GM12878 (cell line): ENCODE measurements at regions not wholly inside any gene's neighbourhood (a gene's known extent, or its start where the extent isn't known, plus 50 kb on each side); places are given as distances from the start of the nearest gene placed in this dataset.

Source experiments
- ATAC-seq: fragments of 200-7000 bp; cut with Tn5 transposase; 3 replicates; pipeline ENCODE4 v1.9.1; 2020; ENCODE audit warnings: mild to moderate bottlenecking, moderate library complexity
- BruUV-seq: library from RNA; stranded (reverse); fragments of 400-500 nt; replicated peaks from 2 replicates; lab custom pipeline; 2021; lab: Mats Ljungman, UMichigan
- CTCF ChIA-PET: fragments of 300-600 bp; sonication (Branson Sonifier 250); formaldehyde crosslinking; extraction: SDS; loops from one replicate; lab custom pipeline; 2021; ENCODE audit warnings: inconsistent platforms; lab: Yijun Ruan, JAX
- POLR2A ChIA-PET: fragments of 350-600 bp; formaldehyde crosslinking; extraction: SDS; loops from one replicate; lab custom pipeline; 2021; ENCODE audit warnings: inconsistent platforms; lab: Charles Lee
- RAD21 ChIA-PET: fragments of 300-600 bp; sonication (Branson Sonifier 250); formaldehyde crosslinking; loops from one replicate; lab custom pipeline; 2023; ENCODE audit warnings: antibody characterized with exemption; ENCODE audit not compliant: unreplicated experiment; lab: Charles Lee
- SMC1A ChIA-PET: fragments of 300-600 bp; sonication (Branson Sonifier 250); formaldehyde crosslinking; loops from one replicate; lab custom pipeline; 2023; ENCODE audit not compliant: unreplicated experiment, uncharacterized antibody; lab: Charles Lee
- DNase-seq: peaks from one replicate; pipeline ENCODE4 v3.0.0-alpha.2; 2011; ENCODE audit warnings: low read depth, low spot score
- FAIRE-seq: peaks from 3 replicates; lab custom pipeline; 2011; peaks lifted over from hg19 to GRCh38; lab: Jason Lieb, UNC
- H2AFZ ChIP-seq: 2 replicates; pipeline ENCODE4 v1.6.0; 2011; ENCODE audit warnings: low read depth, low read length, control low read depth; ENCODE audit not compliant: control insufficient read depth
- H3K27ac ChIP-seq: 2 replicates; pipeline ENCODE4 v1.5.1; 2011; ENCODE audit warnings: control low read depth; ENCODE audit not compliant: control insufficient read depth, insufficient read depth
- H3K27me3 ChIP-seq, 2 experiments: replicated peaks in 1 of 2; 2 replicates each; pipeline versions ENCODE4 v1.6.0 to v1.6.1; 2011; ENCODE audit warnings: low read length in 1 of 2; ENCODE audit not compliant: control insufficient read depth in 2 of 2, insufficient read depth in 2 of 2
- H3K36me3 ChIP-seq, 2 experiments: 2 replicates each; pipeline ENCODE4 v1.5.1; 2011; ENCODE audit warnings: low read length in 1 of 2; ENCODE audit not compliant: control insufficient read depth in 2 of 2, insufficient read depth in 2 of 2
- H3K4me1 ChIP-seq: 2 replicates; pipeline ENCODE4 v1.6.1; 2011; ENCODE audit warnings: mild to moderate bottlenecking, low read length, moderate library complexity, mixed read lengths; ENCODE audit not compliant: control insufficient read depth, insufficient read depth
- H3K4me2 ChIP-seq: 2 replicates; pipeline ENCODE4 v1.6.0; 2011; ENCODE audit warnings: control low read depth; ENCODE audit not compliant: control insufficient read depth, insufficient read depth
- H3K4me3 ChIP-seq: fragments of 200-600 bp; sonication (generic); 2 replicates; pipeline ENCODE4 v1.5.1; 2016
- H3K79me2 ChIP-seq: 2 replicates; pipeline ENCODE4 v1.6.0; 2011; ENCODE audit warnings: low read length; ENCODE audit not compliant: control insufficient read depth, insufficient read depth
- H3K9ac ChIP-seq: 2 replicates; pipeline ENCODE4 v1.8.0; 2011; ENCODE audit warnings: low read length, control low read depth, mixed read lengths; ENCODE audit not compliant: control insufficient read depth, insufficient read depth
- H3K9me3 ChIP-seq: replicated peaks from 3 replicates; pipeline ENCODE4 v1.5.1; 2011; ENCODE audit warnings: mild to moderate bottlenecking, low read length; ENCODE audit not compliant: control insufficient read depth, insufficient read depth
- H4K20me1 ChIP-seq: 2 replicates; pipeline ENCODE4 v1.6.0; 2011; ENCODE audit not compliant: control insufficient read depth, insufficient read depth
- BHLHE40 ChIP-seq, 2 experiments: fragments of 450-650 bp in 1 of 2; IDR thresholded peaks; 2 replicates each; pipeline ENCODE4 v1.6.1; 2011 to 2017; ENCODE audit warnings: low read depth in 2 of 2, borderline replicate concordance in 1 of 2, improper control_type of control experiment in 1 of 2, low read length in 1 of 2, mild to moderate bottlenecking in 1 of 2
- CREM ChIP-seq: IDR thresholded peaks from 2 replicates; pipeline ENCODE4 v1.6.1; 2014; ENCODE audit warnings: antibody characterized with exemption, low read depth
- CTCF ChIP-seq, 3 experiments: IDR thresholded peaks in 2 of 3; conservative IDR thresholded peaks in 1 of 3; 2 replicates each; pipeline ENCODE4 v1.5.1; 2011; ENCODE audit warnings: low read depth in 3 of 3, low read length in 3 of 3, mild to moderate bottlenecking in 3 of 3, control low read depth in 2 of 3, moderate library complexity in 2 of 3, inconsistent platforms in 1 of 3, mixed read lengths in 1 of 3; ENCODE audit not compliant: control insufficient read depth in 2 of 3, insufficient read depth in 1 of 3; ENCODE audit errors: extremely low read depth in 1 of 3
- DPF2 ChIP-seq: fragments of 450-650 bp; IDR thresholded peaks from 2 replicates; pipeline ENCODE4 v1.6.1; 2017; ENCODE audit warnings: mild to moderate bottlenecking
- KLF5 ChIP-seq: fragments of 450-650 bp; IDR thresholded peaks from 2 replicates; pipeline ENCODE4 v1.6.1; 2014; ENCODE audit warnings: mild to moderate bottlenecking; ENCODE audit not compliant: partially characterized antibody
- NR2C1 ChIP-seq: fragments of 450-650 bp; IDR thresholded peaks from 2 replicates; pipeline ENCODE4 v1.6.1; 2017; ENCODE audit warnings: antibody characterized with exemption, mild to moderate bottlenecking, moderate library complexity
- POLR2AphosphoS2 ChIP-seq: IDR thresholded peaks from 2 replicates; pipeline ENCODE4 v1.6.1; 2011; ENCODE audit warnings: low read depth, mild to moderate bottlenecking, low read length, improper control_type of control experiment, moderate library complexity
- RAD21 ChIP-seq: IDR thresholded peaks from 2 replicates; pipeline ENCODE4 v1.6.1; 2011; ENCODE audit warnings: mild to moderate bottlenecking, low read depth, low read length, moderate library complexity; ENCODE audit not compliant: insufficient read depth
- SIN3A ChIP-seq: IDR thresholded peaks from 2 replicates; pipeline ENCODE4 v1.6.1; 2012; ENCODE audit warnings: low read depth, low read length, improper control_type of control experiment
- SMARCA5 ChIP-seq: fragments of 450-650 bp; IDR thresholded peaks from 2 replicates; pipeline ENCODE4 v1.6.1; 2017; ENCODE audit warnings: mild to moderate bottlenecking
- SP1 ChIP-seq: IDR thresholded peaks from one replicate; pipeline ENCODE4 v1.6.1; 2011; ENCODE audit warnings: low read depth, low read length
- SPI1 ChIP-seq: IDR thresholded peaks from 2 replicates; pipeline ENCODE4 v1.6.1; 2011; ENCODE audit warnings: low read depth, mild to moderate bottlenecking, low read length, moderate library complexity, borderline replicate concordance; ENCODE audit not compliant: insufficient read depth
- ZBTB40 ChIP-seq: fragments of 450-650 bp; IDR thresholded peaks from 2 replicates; pipeline ENCODE4 v1.6.1; 2016; ENCODE audit warnings: mild to moderate bottlenecking, moderate library complexity, borderline replicate concordance
- ZNF592 ChIP-seq: fragments of 450-650 bp; IDR thresholded peaks from 2 replicates; pipeline ENCODE4 v1.6.1; 2017; ENCODE audit warnings: mild to moderate bottlenecking, moderate library complexity
- WGBS: methylation state at CpG from one replicate; pipeline ENCODE4 v1.1.6; 2016; ENCODE audit warnings: low lambda C conversion rate; ENCODE audit not compliant: insufficient replicate concordance, insufficient coverage; ENCODE audit errors: missing lambda C conversion rate; 5-methylcytosine and 5-hydroxymethylcytosine counted together
- in situ Hi-C: fragments of 300-500 bp; cut with MboI; formaldehyde crosslinking; loops from 9 replicates; pipeline ENCODE4 v1.14.3; 2018; ENCODE audit warnings: mixed read lengths
- intact Hi-C: fragments of 100-400 bp; cut with micrococcal nuclease; formaldehyde crosslinking; loops from one replicate; pipeline ENCODE4 v1.14.2; 2022; ENCODE audit not compliant: unreplicated experiment

- CTCF ChIA-PET = interaction anchor here (0.6 to 0.9 kb wide), 2 partner anchors 10 to 717 kb away, joined by 3 read pairs; no protein-coding TSS in a partner anchor
- BruUV-seq = no TSS peak
- no peak overlapping the region for H3K4me3 ChIP-seq
- H3K4me1 ChIP-seq = no peaks in the 10 kb centered on the region
- TF ChIP-seq RAD21 (peak; percentile 33), SPI1 (no peak), SP1 (no peak), KLF5 (no peak), DPF2 (no peak), CREM (no peak), BHLHE40 (IDR thresholded peaks at IDR 0.05; ENCODE audit: borderline replicate concordance in 1 of 2, low read depth in 2 of 2, low read length in 1 of 2) (no peak), SMARCA5 (no peak), POLR2AphosphoS2 (no peak), ZBTB40 (no peak), SIN3A (no peak), ZNF592 (no peak), CTCF (IDR thresholded peaks at IDR 0.05 in 2 of 3, conservative IDR thresholded peaks at IDR 0.05 in 1 of 3; ENCODE audit: control insufficient read depth in 2 of 3, extremely low read depth in 1 of 3, insufficient read depth in 1 of 3, low read depth in 3 of 3, low read length in 3 of 3) (peak; percentile 13 to 32 (median 23); a peak in 4 of 6 replicates), NR2C1 (no peak)
- in situ Hi-C loops = no loop called here
- peak; percentile 53; the same call in 2 of the 3 replicates for ATAC-seq
- 10% methylated on average over 4 of the region's 4 CpGs for WGBS
- DNase-seq = no peak
- no peak overlapping the region for H3K4me2 ChIP-seq
- POLR2A ChIA-PET = no interaction called here
- intact Hi-C loops = loop anchor here (5.0 to 10.0 kb wide), 2 partner anchors 717 to 720 kb away; no protein-coding TSS in a partner anchor
- SMC1A ChIA-PET = interaction anchor here (0.7 kb wide), 1 partner anchor 9 kb away, joined by 3 read pairs; no protein-coding TSS in a partner anchor
- no peaks in the 10 kb centered on the region for H3K9me3 ChIP-seq
- H3K79me2 ChIP-seq = no peaks in the 10 kb centered on the region
- no peak overlapping the region for H3K9ac ChIP-seq
- no peak for FAIRE-seq
- H3K36me3 ChIP-seq = no peaks in the 10 kb centered on the region
- RAD21 ChIA-PET = no interaction called here
- no peaks in the 10 kb centered on the region for H4K20me1 ChIP-seq
- H3K27me3 ChIP-seq = no peaks in the 10 kb centered on the region
- H2AFZ ChIP-seq = no peak overlapping the region
- no peak overlapping the region for H3K27ac ChIP-seq
Observed at GRCh38 chr1:80217377-80217986, 1211.0 kb upstream of the ADGRL4 start.
